ENCODE measurements at regions not wholly inside any gene's neighbourhood (a gene's known extent, or its start where the extent isn't known, plus 50 kb on each side); places are given as distances from the start of the nearest gene placed in this dataset.

DNA sequence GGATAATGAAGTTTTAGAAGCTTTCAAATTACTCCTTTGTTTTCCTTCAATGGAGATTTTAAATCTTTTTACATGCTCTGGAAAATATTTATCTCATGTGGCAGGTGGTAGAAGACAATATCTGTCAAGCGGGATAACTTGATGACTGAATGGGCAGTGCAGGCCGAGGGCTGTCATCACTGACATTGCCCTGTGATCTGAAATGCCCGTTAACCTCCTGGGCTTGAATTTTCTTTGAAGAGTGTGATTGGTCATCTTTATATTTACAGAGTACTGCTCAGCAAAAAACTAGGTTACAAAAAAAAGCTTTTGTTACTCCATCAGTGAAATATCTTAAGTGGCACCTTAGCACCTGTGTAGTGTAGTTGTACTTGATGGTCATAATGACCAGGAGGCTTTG is 147.5 kb downstream of the GATB start:
- no peak for DNase-seq

DNA sequence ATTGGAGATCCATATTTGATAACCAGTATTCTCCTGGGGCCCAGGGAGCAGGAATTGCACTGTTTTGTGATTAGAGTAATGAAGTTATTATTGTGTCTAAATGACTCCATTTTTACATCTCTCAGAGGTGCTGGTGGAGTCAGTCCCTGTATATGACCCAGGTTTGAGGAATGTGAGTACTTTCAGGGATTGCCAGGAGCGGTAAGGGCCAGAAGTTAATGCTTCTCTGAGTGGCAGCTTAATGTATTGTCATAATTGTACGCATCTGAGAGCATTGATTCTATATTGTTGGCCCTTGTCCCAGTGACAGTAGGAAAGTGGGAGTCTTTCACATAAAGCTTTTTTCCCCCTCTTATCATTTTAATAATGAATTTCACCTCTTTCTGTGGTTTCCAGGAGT is 146.2 kb downstream of the GATB start:
- no peak for DNase-seq

DNA sequence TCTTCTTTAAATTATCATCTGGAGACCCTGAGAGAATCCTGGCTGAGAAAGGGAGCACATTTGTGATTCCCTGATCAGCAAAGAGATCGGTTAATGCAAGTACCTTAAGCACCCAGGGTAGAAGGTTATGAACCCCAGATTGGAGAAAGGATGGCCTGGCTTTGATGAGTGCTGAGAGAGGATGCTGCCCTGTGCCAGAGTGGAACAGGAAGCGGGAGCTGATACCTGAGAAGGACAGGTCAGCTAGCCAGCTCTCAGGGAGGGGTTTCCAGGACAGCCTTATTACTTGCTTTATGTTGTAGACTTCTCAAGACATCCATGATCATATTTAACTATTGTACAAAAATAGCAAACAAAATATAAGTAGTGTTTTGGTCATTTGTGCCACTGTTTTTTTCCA is 141.9 kb downstream of the GATB start:
- no peak for DNase-seq

GRCh38 chr4:151620066-151620465 is 140.7 kb downstream of the GATB start:
- peak in 1 of 2 experiments; percentile 36 for DNase-seq

Measured in cerebellar nuclear complex (tissue), 1 donor.